ENCODE measurements at regions not wholly inside any gene's neighbourhood (a gene's known extent, or its start where the extent isn't known, plus 50 kb on each side); places are given as distances from the start of the nearest gene placed in this dataset.

DNA sequence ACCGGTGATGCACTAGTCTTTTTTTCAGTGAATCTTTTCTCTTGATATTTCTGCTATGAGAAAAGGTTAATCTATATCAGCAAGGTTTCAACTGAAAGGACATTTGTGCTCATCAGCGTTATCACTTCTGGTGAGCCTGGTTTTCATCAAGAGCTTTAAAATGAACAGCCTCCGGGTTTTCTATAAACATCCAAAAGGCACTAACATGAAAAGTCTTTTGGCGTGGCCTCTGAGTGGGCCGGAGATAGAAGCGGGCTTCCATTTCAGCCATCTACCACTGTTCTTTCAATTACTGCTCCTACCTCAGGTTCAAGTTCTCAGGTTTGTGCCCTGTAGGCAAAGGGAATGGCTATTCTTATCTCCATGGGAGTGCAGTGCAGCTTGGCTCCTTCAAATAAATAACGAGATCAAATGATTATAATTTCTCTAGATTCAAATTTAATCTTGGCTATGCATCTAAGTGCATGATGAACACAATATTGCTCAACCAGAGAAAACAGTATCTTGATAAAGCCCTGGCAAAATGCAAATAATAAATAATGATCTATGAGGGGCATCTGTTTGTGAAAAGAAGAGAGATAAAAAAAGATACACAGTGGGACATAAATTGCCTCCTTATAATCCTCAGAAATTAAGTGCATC lies 314.8 kb downstream of the CDH2 start:
- no peak overlapping the region for H2AFZ ChIP-seq (ENCODE audit: low read length)
- no peak overlapping the region for H3K27ac ChIP-seq (ENCODE audit: insufficient read depth, low read length)
- H3K27me3 ChIP-seq (ENCODE audit: control insufficient read depth, insufficient read depth, low read length) = no peaks in the 10 kb centered on the region
- no peak overlapping the region for H3K4me3 ChIP-seq (replicated peaks in 1 of 4; ENCODE audit: control extremely low read depth in 1 of 4, insufficient read depth in 1 of 4, low read depth in 3 of 4, low read length in 4 of 4)
- no peak overlapping the region for H3K4me2 ChIP-seq (ENCODE audit: extremely low read depth, insufficient read depth, low read length)
- H3K36me3 ChIP-seq (ENCODE audit: control insufficient read depth, insufficient read depth, low read length) = no peaks in the 10 kb centered on the region
- H3K79me2 ChIP-seq (ENCODE audit: control insufficient read depth, insufficient read depth, low read length) = no peaks in the 10 kb centered on the region
- no peak overlapping the region for H3K9ac ChIP-seq (ENCODE audit: insufficient read depth, low read length)
- H4K20me1 ChIP-seq (ENCODE audit: control insufficient read depth, extremely low read depth, insufficient read depth, low read length) = no peaks in the 10 kb centered on the region
- H3K9me3 ChIP-seq (ENCODE audit: control insufficient read depth, insufficient read depth, low read depth, low read length) = no peaks in the 10 kb centered on the region
- no peak for DNase-seq (ENCODE audit: low read depth in 2 of 2)
- TF ChIP-seq, protein P1, sequence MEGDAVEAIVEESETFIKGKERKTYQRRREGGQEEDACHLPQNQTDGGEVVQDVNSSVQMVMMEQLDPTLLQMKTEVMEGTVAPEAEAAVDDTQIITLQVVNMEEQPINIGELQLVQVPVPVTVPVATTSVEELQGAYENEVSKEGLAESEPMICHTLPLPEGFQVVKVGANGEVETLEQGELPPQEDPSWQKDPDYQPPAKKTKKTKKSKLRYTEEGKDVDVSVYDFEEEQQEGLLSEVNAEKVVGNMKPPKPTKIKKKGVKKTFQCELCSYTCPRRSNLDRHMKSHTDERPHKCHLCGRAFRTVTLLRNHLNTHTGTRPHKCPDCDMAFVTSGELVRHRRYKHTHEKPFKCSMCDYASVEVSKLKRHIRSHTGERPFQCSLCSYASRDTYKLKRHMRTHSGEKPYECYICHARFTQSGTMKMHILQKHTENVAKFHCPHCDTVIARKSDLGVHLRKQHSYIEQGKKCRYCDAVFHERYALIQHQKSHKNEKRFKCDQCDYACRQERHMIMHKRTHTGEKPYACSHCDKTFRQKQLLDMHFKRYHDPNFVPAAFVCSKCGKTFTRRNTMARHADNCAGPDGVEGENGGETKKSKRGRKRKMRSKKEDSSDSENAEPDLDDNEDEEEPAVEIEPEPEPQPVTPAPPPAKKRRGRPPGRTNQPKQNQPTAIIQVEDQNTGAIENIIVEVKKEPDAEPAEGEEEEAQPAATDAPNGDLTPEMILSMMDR (conservative IDR thresholded peaks at IDR 0.05 in 1 of 2, IDR thresholded peaks at IDR 0.05 in 1 of 2; ENCODE audit: low read depth in 1 of 2, low read length in 2 of 2) = no peak
- TF ChIP-seq EZH2 (IDR thresholded peaks at IDR 0.05; ENCODE audit: low read length, missing control alignments) = no peak
- no peaks in the 10 kb centered on the region for H3K4me1 ChIP-seq (ENCODE audit: control insufficient read depth, extremely low read depth, insufficient read depth, low read length)

GRCh38 chr18:27861539-27861938 lies 315.4 kb downstream of the CDH2 start:
- H3K9ac ChIP-seq (ENCODE audit: insufficient read depth, low read length) = no peak overlapping the region
- H4K20me1 ChIP-seq (ENCODE audit: control insufficient read depth, extremely low read depth, insufficient read depth, low read length) = no peaks in the 10 kb centered on the region
- H3K4me3 ChIP-seq (replicated peaks in 1 of 4; ENCODE audit: control extremely low read depth in 1 of 4, insufficient read depth in 1 of 4, low read depth in 3 of 4, low read length in 4 of 4) = no peak overlapping the region
- H3K36me3 ChIP-seq (ENCODE audit: control insufficient read depth, insufficient read depth, low read length) = no peaks in the 10 kb centered on the region
- no peaks in the 10 kb centered on the region for H3K27me3 ChIP-seq (ENCODE audit: control insufficient read depth, insufficient read depth, low read length)
- no peaks in the 10 kb centered on the region for H3K4me1 ChIP-seq (ENCODE audit: control insufficient read depth, extremely low read depth, insufficient read depth, low read length)
- no peaks in the 10 kb centered on the region for H3K9me3 ChIP-seq (ENCODE audit: control insufficient read depth, insufficient read depth, low read depth, low read length)
- H3K79me2 ChIP-seq (ENCODE audit: control insufficient read depth, insufficient read depth, low read length) = no peaks in the 10 kb centered on the region
- no peak overlapping the region for H3K4me2 ChIP-seq (ENCODE audit: extremely low read depth, insufficient read depth, low read length)
- H2AFZ ChIP-seq (ENCODE audit: low read length) = no peak overlapping the region
- H3K27ac ChIP-seq (ENCODE audit: insufficient read depth, low read length) = no peak overlapping the region
- TF ChIP-seq EZH2 (IDR thresholded peaks at IDR 0.05; ENCODE audit: low read length, missing control alignments) = no peak
- TF ChIP-seq, protein P1 (conservative IDR thresholded peaks at IDR 0.05 in 1 of 2, IDR thresholded peaks at IDR 0.05 in 1 of 2; ENCODE audit: low read depth in 1 of 2, low read length in 2 of 2) = no peak
- no peak for DNase-seq (ENCODE audit: low read depth in 2 of 2)

DNA sequence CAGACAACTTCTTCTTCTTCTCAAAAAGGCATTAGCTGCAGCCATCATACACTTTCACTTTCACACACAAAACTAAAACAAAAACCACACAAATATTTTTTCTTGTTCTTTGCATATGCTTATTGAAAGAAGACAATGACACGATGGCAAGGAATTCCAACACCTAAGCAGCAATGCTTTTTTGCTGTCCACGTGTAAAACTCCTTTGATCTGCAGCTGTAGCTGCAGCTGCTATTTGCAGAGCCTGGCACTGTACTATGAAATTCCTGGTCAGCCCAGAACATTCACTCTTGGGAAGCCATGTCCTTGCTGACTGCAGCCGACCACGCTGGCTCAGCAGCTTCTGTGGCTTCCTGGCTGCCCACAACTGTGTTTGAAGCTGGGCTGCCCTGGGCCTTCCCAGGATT lies 316.2 kb downstream of the CDH2 start:
- H4K20me1 ChIP-seq (ENCODE audit: control insufficient read depth, extremely low read depth, insufficient read depth, low read length) = no peaks in the 10 kb centered on the region
- DNase-seq (ENCODE audit: low read depth in 2 of 2) = peak; percentile 6 to 82
- no peak overlapping the region for H2AFZ ChIP-seq (ENCODE audit: low read length)
- no peaks in the 10 kb centered on the region for H3K4me1 ChIP-seq (ENCODE audit: control insufficient read depth, extremely low read depth, insufficient read depth, low read length)
- H3K4me2 ChIP-seq (ENCODE audit: extremely low read depth, insufficient read depth, low read length) = no peak overlapping the region
- no peaks in the 10 kb centered on the region for H3K36me3 ChIP-seq (ENCODE audit: control insufficient read depth, insufficient read depth, low read length)
- no peak overlapping the region for H3K9ac ChIP-seq (ENCODE audit: insufficient read depth, low read length)
- no peaks in the 10 kb centered on the region for H3K79me2 ChIP-seq (ENCODE audit: control insufficient read depth, insufficient read depth, low read length)
- no peak for TF ChIP-seq EZH2 (IDR thresholded peaks at IDR 0.05; ENCODE audit: low read length, missing control alignments)
- TF ChIP-seq, protein P1 (conservative IDR thresholded peaks at IDR 0.05 in 1 of 2, IDR thresholded peaks at IDR 0.05 in 1 of 2; ENCODE audit: low read depth in 1 of 2, low read length in 2 of 2) = no peak
- no peak overlapping the region for H3K27ac ChIP-seq (ENCODE audit: insufficient read depth, low read length)
- H3K9me3 ChIP-seq (ENCODE audit: control insufficient read depth, insufficient read depth, low read depth, low read length) = no peaks in the 10 kb centered on the region
- no peaks in the 10 kb centered on the region for H3K27me3 ChIP-seq (ENCODE audit: control insufficient read depth, insufficient read depth, low read length)
- peak overlapping the region in 1 of 4 experiments; percentile 17 for H3K4me3 ChIP-seq (replicated peaks in 1 of 4; ENCODE audit: control extremely low read depth in 1 of 4, insufficient read depth in 1 of 4, low read depth in 3 of 4, low read length in 4 of 4)

Data from fibroblast of lung (primary cell).